Nephron progenitor cell (in vitro differentiated cells): ENCODE measurements at regions not wholly inside any gene's neighbourhood (a gene's known extent, or its start where the extent isn't known, plus 50 kb on each side); places are given as distances from the start of the nearest gene placed in this dataset.

Experiments
- DNase-seq: peaks from one replicate; pipeline ENCODE4 v3.0.0; 2021
- H3K27ac Mint-ChIP-seq: 2 replicates; pipeline ENCODE4 v1.8.0; 2021; ENCODE audit warnings: mild to moderate bottlenecking, moderate library complexity, mixed read lengths
- H3K27me3 Mint-ChIP-seq: 2 replicates; pipeline ENCODE4 v1.8.0; 2021; ENCODE audit warnings: mild to moderate bottlenecking, low read depth, mixed read lengths; ENCODE audit not compliant: poor library complexity
- H3K36me3 Mint-ChIP-seq: 2 replicates; pipeline ENCODE4 v1.8.0; 2021; ENCODE audit warnings: low read depth, mixed read lengths
- H3K4me1 Mint-ChIP-seq: 2 replicates; pipeline ENCODE4 v1.8.0; 2021; ENCODE audit warnings: mixed read lengths
- H3K4me3 Mint-ChIP-seq: 2 replicates; pipeline ENCODE4 v1.8.0; 2021; ENCODE audit warnings: mild to moderate bottlenecking, moderate library complexity, mixed read lengths
- H3K9me3 Mint-ChIP-seq: 2 replicates; pipeline ENCODE4 v1.8.0; 2021; ENCODE audit warnings: mild to moderate bottlenecking, moderate library complexity, mixed read lengths
- CTCF ChIP-seq: fragments of 200-600 bp; sonication (generic); IDR thresholded peaks from 2 replicates; pipeline ENCODE4 v1.5.0; 2021; ENCODE audit warnings: antibody characterized with exemption

GRCh38 chr9:78884611-78885150 lies 587.8 kb downstream of the PSAT1 start:
- peaks cover 6% of the 10 kb centered on the region for H3K9me3 Mint-ChIP-seq
- H3K36me3 Mint-ChIP-seq: no peaks in the 10 kb centered on the region
- H3K4me3 Mint-ChIP-seq: no peak overlapping the region
- H3K27ac Mint-ChIP-seq: no peak overlapping the region
- no peaks in the 10 kb centered on the region for H3K4me1 Mint-ChIP-seq
- DNase-seq: no peak
- no peak for TF ChIP-seq CTCF
- H3K27me3 Mint-ChIP-seq: peaks cover 3% of the 10 kb centered on the region

GRCh38 chr9:78892182-78892581 lies 595.3 kb downstream of the PSAT1 start:
- Mint-ChIP-seq H3K9me3 (peaks cover 21% of the 10 kb centered on the region), H3K4me3 (no peak overlapping the region), H3K4me1 (no peaks in the 10 kb centered on the region), H3K27ac (no peak overlapping the region), H3K27me3 (peaks cover 1% of the 10 kb centered on the region), H3K36me3 (no peaks in the 10 kb centered on the region)
- no peak for TF ChIP-seq CTCF
- no peak for DNase-seq

GRCh38 chr9:78892769-78893168 lies 595.8 kb downstream of the PSAT1 start:
- Mint-ChIP-seq H3K27ac (no peak overlapping the region), H3K27me3 (no peaks in the 10 kb centered on the region), H3K4me1 (no peaks in the 10 kb centered on the region), H3K4me3 (no peak overlapping the region), H3K9me3 (peaks cover 21% of the 10 kb centered on the region), H3K36me3 (no peaks in the 10 kb centered on the region)
- DNase-seq: no peak
- no peak for TF ChIP-seq CTCF

GRCh38 chr9:78893774-78894401 lies 597.0 kb downstream of the PSAT1 start:
- Mint-ChIP-seq H3K27me3 (peaks cover 1% of the 10 kb centered on the region), H3K36me3 (no peaks in the 10 kb centered on the region), H3K4me1 (no peaks in the 10 kb centered on the region), H3K27ac (peak overlapping the region; percentile 76), H3K4me3 (no peak overlapping the region), H3K9me3 (peaks cover 19% of the 10 kb centered on the region)
- no peak for TF ChIP-seq CTCF
- DNase-seq: no peak

- DNase-seq: no peak
- no peaks in the 10 kb centered on the region for H3K4me1 Mint-ChIP-seq
- H3K4me3 Mint-ChIP-seq: no peak overlapping the region
- peaks cover 6% of the 10 kb centered on the region for H3K27me3 Mint-ChIP-seq
- H3K9me3 Mint-ChIP-seq: peaks cover 3% of the 10 kb centered on the region
- TF ChIP-seq CTCF: no peak
- H3K27ac Mint-ChIP-seq: no peak overlapping the region
- no peaks in the 10 kb centered on the region for H3K36me3 Mint-ChIP-seq
Observed at GRCh38 chr9:78896479-78896878, 599.6 kb downstream of the PSAT1 start.

- DNase-seq: no peak
- H3K27ac Mint-ChIP-seq: no peak overlapping the region
- H3K36me3 Mint-ChIP-seq: no peaks in the 10 kb centered on the region
- no peaks in the 10 kb centered on the region for H3K4me1 Mint-ChIP-seq
- H3K27me3 Mint-ChIP-seq: peaks cover 6% of the 10 kb centered on the region
- no peak overlapping the region for H3K4me3 Mint-ChIP-seq
- no peaks in the 10 kb centered on the region for H3K9me3 Mint-ChIP-seq
- no peak for TF ChIP-seq CTCF
Observed at GRCh38 chr9:78898234-78898633, 601.3 kb downstream of the PSAT1 start.
